ENCODE measurements at regions not wholly inside any gene's neighbourhood (a gene's known extent, or its start where the extent isn't known, plus 50 kb on each side); places are given as distances from the start of the nearest gene placed in this dataset.
"Not testable (repeated sequence)": the region's sequence is repeated elsewhere in the genome, so short reads cannot be mapped to it uniquely, and the experiment has no call there.

GRCh38 chr5:96483878-96484277 lies 50.8 kb upstream of the PCSK1 start:
- no peak overlapping the region for H3K4me3 Mint-ChIP-seq
- H3K27me3 Mint-ChIP-seq, result peaks cover 12% of the 10 kb centered on the region
- no peaks in the 10 kb centered on the region for H3K36me3 Mint-ChIP-seq
- no peaks in the 10 kb centered on the region for H3K4me1 Mint-ChIP-seq
- no peaks in the 10 kb centered on the region for H3K9me3 Mint-ChIP-seq
- H3K27ac Mint-ChIP-seq, result no peak overlapping the region

GRCh38 chr5:96487859-96488258 lies 54.8 kb upstream of the PCSK1 start:
- no peaks in the 10 kb centered on the region for H3K9me3 Mint-ChIP-seq
- H3K27ac Mint-ChIP-seq, result no peak overlapping the region
- no peak overlapping the region for H3K4me3 Mint-ChIP-seq
- H3K36me3 Mint-ChIP-seq, result peaks cover 2% of the 10 kb centered on the region
- peaks cover 17% of the 10 kb centered on the region for H3K27me3 Mint-ChIP-seq
- no peaks in the 10 kb centered on the region for H3K4me1 Mint-ChIP-seq

- Mint-ChIP-seq H3K4me1 (no peaks in the 10 kb centered on the region), H3K27me3 (peaks cover 17% of the 10 kb centered on the region), H3K36me3 (peaks cover 2% of the 10 kb centered on the region), H3K4me3 (no peak overlapping the region), H3K27ac (no peak overlapping the region), H3K9me3 (no peaks in the 10 kb centered on the region)
Observed at GRCh38 chr5:96489532-96489931, 56.5 kb upstream of the PCSK1 start.

GRCh38 chr5:96492459-96493047 lies 59.5 kb upstream of the PCSK1 start:
- peaks cover 9% of the 10 kb centered on the region for H3K27me3 Mint-ChIP-seq

GRCh38 chr5:96493219-96493790 lies 60.3 kb upstream of the PCSK1 start:
- no peaks in the 10 kb centered on the region for H3K4me1 Mint-ChIP-seq

More at GRCh38 chr5:96492459-96493047, 59.5 kb upstream of the PCSK1 start:
- H3K4me3 Mint-ChIP-seq, result no peak overlapping the region
- no peaks in the 10 kb centered on the region for H3K4me1 Mint-ChIP-seq
- H3K27ac Mint-ChIP-seq, result no peak overlapping the region
- peaks cover 0 to 7% (median 0%) of the 10 kb centered on the region in 3 donors for H3K9me3 Mint-ChIP-seq
- H3K36me3 Mint-ChIP-seq, result peaks cover 2% of the 10 kb centered on the region

GRCh38 chr5:96495412-96495811 lies 62.4 kb upstream of the PCSK1 start:
- H3K4me3 Mint-ChIP-seq, H3K27me3 Mint-ChIP-seq, H3K4me1 Mint-ChIP-seq, H3K36me3 Mint-ChIP-seq, H3K27ac Mint-ChIP-seq, H3K9me3 Mint-ChIP-seq: not testable (repeated sequence)

More at GRCh38 chr5:96493219-96493790, 60.3 kb upstream of the PCSK1 start:
- Mint-ChIP-seq H3K27me3 (peaks cover 8% of the 10 kb centered on the region), H3K36me3 (peaks cover 2% of the 10 kb centered on the region), H3K9me3 (peaks cover 0 to 7% (median 0%) of the 10 kb centered on the region in 3 donors), H3K27ac (no peak overlapping the region), H3K4me3 (no peak overlapping the region)

GRCh38 chr5:96497027-96497426 lies 64.0 kb upstream of the PCSK1 start:
- not testable (repeated sequence) for H3K27ac Mint-ChIP-seq, H3K4me3 Mint-ChIP-seq, H3K36me3 Mint-ChIP-seq, H3K4me1 Mint-ChIP-seq, H3K27me3 Mint-ChIP-seq
- H3K9me3 Mint-ChIP-seq, result peaks cover 0 to 11% (median 0%) of the 10 kb centered on the region in 3 donors

- no peak overlapping the region for H3K4me3 Mint-ChIP-seq
- peaks cover 2% of the 10 kb centered on the region for H3K27me3 Mint-ChIP-seq
- no peak overlapping the region for H3K27ac Mint-ChIP-seq
- no peaks in the 10 kb centered on the region for H3K4me1 Mint-ChIP-seq
- H3K9me3 Mint-ChIP-seq, result peaks cover 0 to 13% (median 0%) of the 10 kb centered on the region in 3 donors
- no peaks in the 10 kb centered on the region for H3K36me3 Mint-ChIP-seq
Observed at GRCh38 chr5:96499753-96500345, 66.8 kb upstream of the PCSK1 start.

- no peak overlapping the region for H3K27ac Mint-ChIP-seq
- H3K36me3 Mint-ChIP-seq, result no peaks in the 10 kb centered on the region
- no peaks in the 10 kb centered on the region for H3K4me1 Mint-ChIP-seq
- H3K27me3 Mint-ChIP-seq, result peaks cover 2% of the 10 kb centered on the region
- peaks cover 0 to 6% (median 0%) of the 10 kb centered on the region in 3 donors for H3K9me3 Mint-ChIP-seq
- H3K4me3 Mint-ChIP-seq, result no peak overlapping the region
Observed at GRCh38 chr5:96501991-96502646, 69.1 kb upstream of the PCSK1 start.

- Mint-ChIP-seq H3K27me3 (peaks cover 2% of the 10 kb centered on the region), H3K27ac (no peak overlapping the region), H3K4me1 (no peaks in the 10 kb centered on the region), H3K4me3 (peak overlapping the region in 1 of 4 donors; percentile 65), H3K9me3 (peaks cover 0 to 6% (median 0%) of the 10 kb centered on the region in 3 donors), H3K36me3 (no peaks in the 10 kb centered on the region)
Observed at GRCh38 chr5:96503501-96504236, 70.6 kb upstream of the PCSK1 start.

- Mint-ChIP-seq H3K4me1 (no peaks in the 10 kb centered on the region), H3K36me3 (no peaks in the 10 kb centered on the region), H3K4me3 (peak overlapping the region in 1 of 4 donors; percentile 17), H3K9me3 (peaks cover 0 to 2% (median 0%) of the 10 kb centered on the region in 3 donors), H3K27me3 (peaks cover 2% of the 10 kb centered on the region), H3K27ac (no peak overlapping the region)
Observed at GRCh38 chr5:96506376-96506775, 73.3 kb upstream of the PCSK1 start.

- Mint-ChIP-seq H3K4me1 (no peaks in the 10 kb centered on the region), H3K27me3 (peaks cover 2% of the 10 kb centered on the region), H3K36me3 (no peaks in the 10 kb centered on the region), H3K9me3 (peaks cover 0 to 2% (median 0%) of the 10 kb centered on the region in 3 donors), H3K4me3 (no peak overlapping the region), H3K27ac (no peak overlapping the region)
Observed at GRCh38 chr5:96506866-96507527, 73.9 kb upstream of the PCSK1 start.

- Mint-ChIP-seq H3K36me3 (no peaks in the 10 kb centered on the region), H3K27me3 (peaks cover 3% of the 10 kb centered on the region), H3K4me1 (no peaks in the 10 kb centered on the region), H3K9me3 (no peaks in the 10 kb centered on the region), H3K27ac (no peak overlapping the region), H3K4me3 (no peak overlapping the region)
Observed at GRCh38 chr5:96509316-96509715, 76.3 kb upstream of the PCSK1 start.

GRCh38 chr5:96509721-96510350 lies 76.8 kb upstream of the PCSK1 start:
- H3K27ac Mint-ChIP-seq, result no peak overlapping the region
- H3K36me3 Mint-ChIP-seq, result no peaks in the 10 kb centered on the region
- H3K9me3 Mint-ChIP-seq, result no peaks in the 10 kb centered on the region
- no peaks in the 10 kb centered on the region for H3K4me1 Mint-ChIP-seq
- H3K27me3 Mint-ChIP-seq, result peaks cover 3% of the 10 kb centered on the region
- H3K4me3 Mint-ChIP-seq, result no peak overlapping the region

Measured in IgD-negative memory B cell (primary cell).